ENCODE measurements at regions not wholly inside any gene's neighbourhood (a gene's known extent, or its start where the extent isn't known, plus 50 kb on each side); places are given as distances from the start of the nearest gene placed in this dataset.

- intact Hi-C loops (cut with DNase I): no loop called here
- H3K9me3 ChIP-seq: no peaks in the 10 kb centered on the region
- TF ChIP-seq CTCF (IDR thresholded peaks at IDR 0.05): no peak
These were observed 54.1 kb downstream of the IRF2BPL start for GRCh38 chr14:76974365-76974764.

GRCh38 chr14:76971549-76971948, 57.0 kb downstream of the IRF2BPL start:
- ATAC-seq (no peak), DNase-seq (no peak)
- H3K27me3 ChIP-seq: no peaks in the 10 kb centered on the region
- no peak overlapping the region for H3K27ac ChIP-seq
- intact Hi-C loops (cut with DNase I): no loop called here
- H3K4me3 ChIP-seq: no peak overlapping the region
- TF ChIP-seq CTCF (IDR thresholded peaks at IDR 0.05) (no peak), POLR2A (IDR thresholded peaks at IDR 0.05) (no peak)
- WGBS, 2 donors: 85% methylated on average over 6 of the region's 6 CpGs
- no peaks in the 10 kb centered on the region for H3K9me3 ChIP-seq
- H3K4me1 ChIP-seq: peaks cover 18% of the 10 kb centered on the region
- H3K36me3 ChIP-seq (replicated peaks in 1 of 2; ENCODE audit: insufficient read depth in 1 of 2, low read depth in 2 of 2): no peaks in the 10 kb centered on the region

More at GRCh38 chr14:76974365-76974764, 54.1 kb downstream of the IRF2BPL start:
- Histone ChIP-seq H3K4me1 (peaks cover 14% of the 10 kb centered on the region), H3K36me3 (replicated peaks in 1 of 2; ENCODE audit: insufficient read depth in 1 of 2, low read depth in 2 of 2) (no peaks in the 10 kb centered on the region), H3K4me3 (no peak overlapping the region), H3K27me3 (no peaks in the 10 kb centered on the region), H3K27ac (no peak overlapping the region)
- no peak for ATAC-seq
- 62 to 67% methylated on average over 2 of the region's 2 CpGs for WGBS, 2 donors
- DNase-seq: no peak

- intact Hi-C loops (cut with DNase I): no loop called here
- no peaks in the 10 kb centered on the region for H3K9me3 ChIP-seq
- H3K36me3 ChIP-seq (replicated peaks in 1 of 2; ENCODE audit: insufficient read depth in 1 of 2, low read depth in 2 of 2): no peaks in the 10 kb centered on the region
- H3K27me3 ChIP-seq: no peaks in the 10 kb centered on the region
- no peak overlapping the region for H3K27ac ChIP-seq
- TF ChIP-seq POLR2A (IDR thresholded peaks at IDR 0.05) (no peak), CTCF (IDR thresholded peaks at IDR 0.05) (peak in 1 of 7 experiments; percentile 20)
- WGBS, 2 donors: 75 to 76% methylated on average over 14 to 16 of the region's 16 CpGs
- peak in 3 of 4 donors; percentile 54 to 66 (median 58) for DNase-seq
- H3K4me1 ChIP-seq: peaks cover 13% of the 10 kb centered on the region
- no peak overlapping the region for H3K4me3 ChIP-seq
- ATAC-seq: no peak
These were observed 59.9 kb downstream of the IRF2BPL start for GRCh38 chr14:76968621-76969063.

- no peak for ATAC-seq
- no peak for TF ChIP-seq CTCF (IDR thresholded peaks at IDR 0.05)
- TF ChIP-seq POLR2A (IDR thresholded peaks at IDR 0.05): no peak
- WGBS, 2 donors: 95 to 96% methylated on average over 7 of the region's 7 CpGs
- H3K4me1 ChIP-seq: peaks cover 19% of the 10 kb centered on the region
- no peaks in the 10 kb centered on the region for H3K27me3 ChIP-seq
- no peak for DNase-seq
- no peak overlapping the region for H3K4me3 ChIP-seq
- H3K9me3 ChIP-seq: no peaks in the 10 kb centered on the region
- no peak overlapping the region for H3K27ac ChIP-seq
- intact Hi-C loops (cut with DNase I): no loop called here
- no peaks in the 10 kb centered on the region for H3K36me3 ChIP-seq (replicated peaks in 1 of 2; ENCODE audit: insufficient read depth in 1 of 2, low read depth in 2 of 2)
These were observed 60.7 kb downstream of the IRF2BPL start for GRCh38 chr14:76967788-76968187.

- H3K27me3 ChIP-seq: no peaks in the 10 kb centered on the region
- WGBS, 2 donors: 74% methylated on average over 5 of the region's 5 CpGs
- TF ChIP-seq POLR2A (IDR thresholded peaks at IDR 0.05): no peak
- no peak for TF ChIP-seq CTCF (IDR thresholded peaks at IDR 0.05)
- ATAC-seq: no peak
- DNase-seq: no peak
- H3K36me3 ChIP-seq (replicated peaks in 1 of 2; ENCODE audit: insufficient read depth in 1 of 2, low read depth in 2 of 2): no peaks in the 10 kb centered on the region
- H3K27ac ChIP-seq: peak overlapping the region in 2 of 4 donors; percentile 41 to 48
- no peaks in the 10 kb centered on the region for H3K9me3 ChIP-seq
- H3K4me3 ChIP-seq: no peak overlapping the region
- intact Hi-C loops (cut with DNase I): no loop called here
- H3K4me1 ChIP-seq: peaks cover 28% of the 10 kb centered on the region
These were observed 63.3 kb downstream of the IRF2BPL start for GRCh38 chr14:76965232-76965631.

All from body of pancreas (tissue), 4 donors.